Hindlimb muscle (tissue), 1 donor: ENCODE measurements at regions not wholly inside any gene's neighbourhood (a gene's known extent, or its start where the extent isn't known, plus 50 kb on each side); places are given as distances from the start of the nearest gene placed in this dataset.
"Not testable (repeated sequence)": the region's sequence is repeated elsewhere in the genome, so short reads cannot be mapped to it uniquely, and the experiment has no call there.

Source experiments
- DNase-seq: peaks from one replicate; pipeline ENCODE4 v3.0.0-alpha.2; 2013

GRCh38 chr4:152190907-152191306 lies 345.0 kb downstream of the FBXW7 start:
- no peak for DNase-seq

- no peak for DNase-seq
Observed at GRCh38 chr4:152189451-152190179, 346.3 kb downstream of the FBXW7 start.

GRCh38 chr4:152188801-152189200 lies 347.1 kb downstream of the FBXW7 start:
- no peak for DNase-seq

DNA sequence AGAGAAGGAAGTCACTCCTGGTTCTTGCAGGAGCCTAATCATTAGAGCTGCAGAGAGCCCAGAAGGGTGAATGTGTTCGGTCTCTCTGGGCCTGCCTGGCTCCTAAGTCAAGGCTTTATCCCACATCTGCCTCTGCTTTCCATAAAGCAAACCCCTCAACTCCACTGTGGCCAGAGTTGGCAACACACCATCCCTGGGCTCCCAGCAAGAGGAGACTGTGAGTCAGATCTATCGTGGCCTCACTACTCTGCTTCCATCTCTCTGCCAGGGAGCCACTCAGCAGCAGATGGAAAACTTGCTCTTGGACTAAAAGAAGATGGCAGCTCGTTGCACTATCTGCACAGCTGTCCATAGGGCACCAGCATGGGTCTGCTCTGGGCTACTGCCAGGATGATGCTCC lies 348.2 kb downstream of the FBXW7 start:
- DNase-seq: no peak

GRCh38 chr4:152185786-152186550 lies 349.9 kb downstream of the FBXW7 start:
- no peak for DNase-seq

- no peak for DNase-seq
Observed at GRCh38 chr4:152181150-152181549, 354.7 kb downstream of the FBXW7 start.

- no peak for DNase-seq
Observed at GRCh38 chr4:152180369-152180768, 355.5 kb downstream of the FBXW7 start.

DNA sequence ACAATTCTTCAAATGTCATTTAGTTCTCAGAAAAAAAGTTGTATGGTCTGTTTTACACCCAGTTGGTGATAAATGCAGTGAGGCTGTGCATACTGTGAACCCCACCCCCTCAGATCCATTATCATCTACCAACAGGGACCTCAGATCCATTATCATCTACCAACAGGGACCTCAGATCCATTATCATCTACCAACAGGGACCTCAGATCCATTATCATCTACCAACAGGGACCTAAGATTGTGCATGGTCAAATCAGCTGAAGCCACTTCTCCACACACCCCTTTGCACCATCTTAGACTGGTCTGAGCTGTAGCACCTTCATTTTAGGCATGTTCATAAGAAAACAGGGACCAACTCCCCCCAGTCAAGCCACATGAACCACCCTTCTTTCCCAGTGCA lies 358.4 kb downstream of the FBXW7 start:
- not testable (repeated sequence) for DNase-seq

DNA sequence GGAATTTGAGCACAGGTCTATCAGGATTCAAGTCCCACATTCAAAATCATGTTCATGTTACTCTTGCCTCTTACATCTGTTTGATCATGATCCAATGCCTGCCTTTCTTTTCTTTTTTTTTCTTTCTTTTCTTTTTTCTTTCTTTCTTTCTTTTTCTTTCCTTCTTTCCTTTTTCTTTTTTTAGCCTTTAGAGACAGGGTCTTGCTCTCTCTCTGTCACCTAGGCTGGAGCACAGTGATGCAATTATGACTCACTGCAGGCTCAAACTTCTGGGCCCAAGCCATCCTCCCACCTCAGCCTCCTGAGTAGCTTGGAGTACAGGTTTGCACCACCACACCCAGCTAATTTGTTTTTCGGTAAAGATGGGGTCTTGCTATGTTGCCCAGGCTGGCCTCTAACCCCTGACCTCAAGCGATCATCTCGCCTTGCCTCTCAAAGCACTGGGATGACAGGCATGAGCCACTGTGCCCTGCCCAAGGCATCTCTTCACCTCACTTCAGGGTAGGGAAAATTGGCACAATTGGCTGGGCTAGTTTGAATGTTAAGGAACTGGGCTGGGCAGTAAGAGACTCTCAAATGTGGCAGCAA lies 359.2 kb downstream of the FBXW7 start:
- DNase-seq: no peak

DNA sequence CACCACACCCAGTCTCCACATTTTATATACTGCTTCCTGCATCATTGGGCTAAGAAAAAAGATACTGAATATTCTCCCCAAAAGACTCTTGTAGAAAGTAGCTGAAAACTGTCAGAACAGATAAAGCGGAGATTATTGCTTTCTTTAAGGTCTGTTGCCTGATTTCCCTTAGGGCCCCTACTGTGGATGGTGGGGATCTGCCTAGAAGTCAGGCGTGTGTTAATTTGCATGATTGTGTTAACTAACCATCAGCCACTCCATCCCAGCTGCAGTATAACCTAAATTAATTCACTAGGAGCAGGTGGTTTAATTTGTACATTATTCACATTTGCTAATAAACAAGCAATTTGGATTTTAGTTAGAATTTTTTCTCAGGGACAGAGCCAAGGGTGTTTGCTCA lies 360.3 kb downstream of the FBXW7 start:
- DNase-seq: no peak

DNA sequence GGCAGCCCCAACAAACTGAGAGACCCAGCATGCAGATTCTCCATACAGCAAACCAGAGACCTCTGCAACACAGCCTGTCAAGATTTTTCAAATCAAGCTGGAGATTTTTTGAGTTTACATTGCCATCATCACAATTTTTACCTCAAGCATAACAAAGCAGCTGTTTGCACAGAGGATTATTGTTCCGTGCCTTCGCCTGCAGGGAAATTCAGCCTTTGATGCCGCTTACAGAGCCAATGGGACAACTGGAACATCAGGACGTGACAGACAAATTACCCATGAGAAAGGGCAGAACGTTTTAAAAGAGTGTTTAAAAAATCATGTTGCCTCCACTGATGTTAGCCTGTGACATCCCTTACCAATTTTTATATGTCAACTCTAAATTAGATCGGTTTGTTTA lies 363.7 kb downstream of the FBXW7 start:
- no peak for DNase-seq

DNA sequence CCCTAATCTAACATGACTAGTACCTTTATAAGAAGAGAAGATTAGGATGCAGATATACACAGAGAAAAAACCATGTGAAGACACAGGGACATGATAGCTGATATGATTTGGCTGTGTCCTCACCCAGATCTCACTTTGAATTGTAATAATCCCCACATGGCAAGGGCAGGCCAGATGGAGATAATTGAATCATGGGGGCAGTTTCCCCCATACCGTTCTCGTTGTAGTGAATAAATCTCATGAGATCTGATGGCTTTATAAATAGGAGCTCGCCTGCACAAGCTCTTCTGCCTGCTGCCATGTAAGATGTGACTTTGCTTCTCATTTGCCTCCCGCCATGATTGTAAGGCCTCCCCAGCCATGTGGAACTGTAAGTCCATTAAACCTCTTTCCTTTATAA lies 364.3 kb downstream of the FBXW7 start:
- no peak for DNase-seq

- DNase-seq: no peak
Observed at GRCh38 chr4:152169683-152170082, 366.2 kb downstream of the FBXW7 start.

- no peak for DNase-seq
Observed at GRCh38 chr4:152168987-152169616, 366.8 kb downstream of the FBXW7 start.

- peak; percentile 20 for DNase-seq
Observed at GRCh38 chr4:152166567-152166966, 369.3 kb downstream of the FBXW7 start.

DNA sequence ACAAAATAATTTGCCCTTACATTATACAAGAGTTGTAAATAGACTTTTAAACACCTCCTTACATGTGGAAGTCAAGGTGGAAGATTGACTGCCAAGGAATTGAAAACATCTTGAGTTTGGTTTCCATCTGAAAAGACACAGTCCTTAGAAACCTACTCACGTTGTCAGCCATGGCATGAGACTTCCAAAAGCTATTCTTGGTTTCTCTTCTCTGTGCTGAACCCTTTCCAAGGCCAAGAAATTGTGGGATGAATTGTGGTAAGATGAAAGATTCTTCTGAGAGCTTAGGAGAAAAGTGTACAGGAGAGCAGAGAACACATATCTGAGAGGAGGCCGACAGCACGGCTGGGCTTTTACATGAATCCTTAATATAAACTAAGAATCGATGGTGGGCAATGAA lies 370.0 kb downstream of the FBXW7 start:
- DNase-seq: no peak

- DNase-seq: no peak
Observed at GRCh38 chr4:152165146-152165545, 370.7 kb downstream of the FBXW7 start.

- no peak for DNase-seq
Observed at GRCh38 chr4:152164561-152164960, 371.3 kb downstream of the FBXW7 start.

DNA sequence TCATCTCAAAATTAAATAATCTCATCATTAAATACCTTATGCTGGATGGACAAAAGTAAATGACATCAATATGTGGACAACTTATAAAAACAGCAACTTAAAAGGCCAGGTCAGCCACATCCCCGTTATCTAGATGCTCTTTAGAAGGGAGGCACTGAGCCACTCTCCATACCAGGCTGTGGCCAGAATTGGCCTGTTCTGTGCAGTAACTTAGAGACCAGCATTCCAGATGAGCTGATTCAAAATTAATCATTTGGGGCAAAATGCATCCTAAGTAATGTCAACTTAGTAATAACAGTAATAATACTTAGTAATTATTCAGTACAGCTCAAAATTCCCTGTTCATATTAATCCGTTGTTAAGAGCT lies 373.6 kb downstream of the FBXW7 start:
- no peak for DNase-seq

- DNase-seq: no peak
Observed at GRCh38 chr4:152161676-152162330, 374.1 kb downstream of the FBXW7 start.

GRCh38 chr4:152160225-152160800 lies 375.6 kb downstream of the FBXW7 start:
- DNase-seq: no peak

DNA sequence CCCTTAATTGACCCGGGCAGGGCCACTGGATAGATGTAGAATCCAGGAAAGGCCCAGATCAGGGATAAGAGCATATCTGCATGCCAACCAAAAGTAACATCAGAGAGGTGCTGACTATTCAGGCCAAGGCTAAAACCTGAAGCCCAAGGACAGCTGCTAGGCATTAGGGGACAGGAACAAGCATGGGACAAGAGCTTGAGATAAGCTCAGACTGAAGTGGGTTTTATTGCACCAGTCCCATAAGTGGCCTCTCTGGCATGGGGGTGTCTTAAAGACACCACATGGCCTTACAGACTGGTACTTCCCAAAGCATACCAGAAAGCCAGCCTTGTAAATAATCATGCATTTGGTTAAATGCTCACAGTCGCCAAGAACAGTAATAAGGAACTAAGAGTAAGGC lies 376.1 kb downstream of the FBXW7 start:
- no peak for DNase-seq

- DNase-seq: no peak
Observed at GRCh38 chr4:152158225-152158624, 377.7 kb downstream of the FBXW7 start.
